ENCODE measurements at regions not wholly inside any gene's neighbourhood (a gene's known extent, or its start where the extent isn't known, plus 50 kb on each side); places are given as distances from the start of the nearest gene placed in this dataset.
"Not testable (repeated sequence)": the region's sequence is repeated elsewhere in the genome, so short reads cannot be mapped to it uniquely, and the experiment has no call there.

DNA sequence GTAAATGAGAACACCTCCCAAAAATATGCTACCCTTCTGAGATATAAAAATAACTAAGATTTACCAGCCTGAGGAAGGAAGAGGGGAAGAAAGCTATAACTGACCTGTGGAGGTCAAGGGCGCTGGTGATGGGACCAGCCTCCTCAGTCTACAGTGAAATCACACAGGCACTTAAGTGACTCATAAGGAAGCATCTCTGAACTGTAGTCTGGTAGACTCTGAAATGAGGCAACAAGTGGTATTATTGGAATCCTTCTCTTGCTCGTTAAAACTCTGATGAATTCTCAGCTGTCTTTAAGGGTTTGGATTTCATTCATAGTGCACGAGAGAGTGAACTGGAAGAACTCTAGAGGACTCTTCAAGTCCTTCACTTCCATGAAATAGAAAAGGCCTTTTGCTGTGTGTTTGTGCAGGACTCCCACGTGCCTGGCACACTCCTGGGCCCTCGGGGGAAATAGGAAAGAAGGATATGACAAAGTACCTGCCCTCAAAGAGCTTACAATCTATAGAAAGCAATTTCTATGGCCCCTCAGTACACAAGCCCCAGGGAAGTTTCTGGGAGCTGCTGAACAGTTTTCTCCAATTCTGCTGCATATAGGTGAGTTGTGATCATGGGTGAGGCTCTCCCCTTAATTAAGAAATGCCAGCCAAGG lies 231.8 kb upstream of the RREB1 start:
- peak; percentile 93 for DNase-seq (ENCODE audit: low read depth)
- TF ChIP-seq, protein P1, sequence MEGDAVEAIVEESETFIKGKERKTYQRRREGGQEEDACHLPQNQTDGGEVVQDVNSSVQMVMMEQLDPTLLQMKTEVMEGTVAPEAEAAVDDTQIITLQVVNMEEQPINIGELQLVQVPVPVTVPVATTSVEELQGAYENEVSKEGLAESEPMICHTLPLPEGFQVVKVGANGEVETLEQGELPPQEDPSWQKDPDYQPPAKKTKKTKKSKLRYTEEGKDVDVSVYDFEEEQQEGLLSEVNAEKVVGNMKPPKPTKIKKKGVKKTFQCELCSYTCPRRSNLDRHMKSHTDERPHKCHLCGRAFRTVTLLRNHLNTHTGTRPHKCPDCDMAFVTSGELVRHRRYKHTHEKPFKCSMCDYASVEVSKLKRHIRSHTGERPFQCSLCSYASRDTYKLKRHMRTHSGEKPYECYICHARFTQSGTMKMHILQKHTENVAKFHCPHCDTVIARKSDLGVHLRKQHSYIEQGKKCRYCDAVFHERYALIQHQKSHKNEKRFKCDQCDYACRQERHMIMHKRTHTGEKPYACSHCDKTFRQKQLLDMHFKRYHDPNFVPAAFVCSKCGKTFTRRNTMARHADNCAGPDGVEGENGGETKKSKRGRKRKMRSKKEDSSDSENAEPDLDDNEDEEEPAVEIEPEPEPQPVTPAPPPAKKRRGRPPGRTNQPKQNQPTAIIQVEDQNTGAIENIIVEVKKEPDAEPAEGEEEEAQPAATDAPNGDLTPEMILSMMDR (IDR thresholded peaks at IDR 0.05; ENCODE audit: insufficient read depth, low read depth, low read length), result no peak
- no peak overlapping the region for H3K4me3 ChIP-seq (ENCODE audit: low read depth, low read length)

DNA sequence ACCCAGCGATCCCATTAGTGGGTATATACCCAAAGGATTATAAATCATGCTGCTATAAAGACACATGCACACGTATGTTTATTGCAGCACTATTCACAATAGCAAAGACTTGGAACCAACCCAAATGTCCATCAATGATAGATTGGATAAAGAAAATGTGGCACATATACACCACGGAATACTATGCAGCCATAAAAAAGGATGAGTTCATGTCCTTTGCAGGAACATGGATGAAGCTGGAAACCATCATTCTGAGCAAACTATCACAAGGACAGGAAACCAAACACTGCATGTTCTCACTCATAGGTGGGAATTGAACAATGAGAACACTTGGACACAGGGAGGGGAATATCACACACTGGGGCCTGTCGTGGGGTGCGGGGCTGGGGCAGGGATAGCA lies 230.0 kb upstream of the RREB1 start:
- not testable (repeated sequence) for H3K4me3 ChIP-seq (ENCODE audit: low read depth, low read length); DNase-seq (ENCODE audit: low read depth)

DNA sequence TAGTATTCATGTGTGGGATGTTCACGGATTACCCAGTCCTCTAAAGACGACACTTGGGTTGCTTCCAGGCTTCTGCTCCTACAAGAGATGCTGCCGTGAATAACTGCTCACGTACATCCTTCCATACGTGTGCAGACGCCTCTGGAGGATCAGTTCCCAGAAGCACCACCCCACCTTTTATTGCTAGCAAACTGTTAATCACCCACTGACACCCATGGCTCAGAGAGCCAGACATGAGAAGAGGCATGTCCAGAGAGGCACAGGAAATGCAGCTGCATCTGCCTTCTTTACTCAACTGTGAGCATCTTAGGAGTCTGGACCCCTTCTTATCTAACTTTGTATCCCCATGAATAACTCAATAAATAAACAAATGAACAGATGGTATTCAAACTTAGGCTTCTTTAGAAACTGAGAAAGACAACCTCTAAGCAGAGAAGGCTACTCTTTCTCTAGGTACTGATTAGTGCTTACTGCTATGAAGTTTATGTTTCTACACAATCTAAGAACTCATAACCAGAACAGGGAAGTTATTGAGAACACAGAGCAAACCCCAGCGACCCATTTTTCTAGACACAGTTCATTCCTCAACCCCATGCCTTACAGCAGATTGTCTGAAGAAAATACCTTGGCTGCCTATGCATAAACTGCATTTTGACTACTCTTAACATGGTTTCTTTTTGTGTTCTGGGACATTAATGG lies 228.7 kb upstream of the RREB1 start:
- H3K4me3 ChIP-seq (ENCODE audit: low read depth, low read length), result no peak overlapping the region
- TF ChIP-seq, protein P1 (IDR thresholded peaks at IDR 0.05; ENCODE audit: insufficient read depth, low read depth, low read length), result no peak
- DNase-seq (ENCODE audit: low read depth), result peak; percentile 85

DNA sequence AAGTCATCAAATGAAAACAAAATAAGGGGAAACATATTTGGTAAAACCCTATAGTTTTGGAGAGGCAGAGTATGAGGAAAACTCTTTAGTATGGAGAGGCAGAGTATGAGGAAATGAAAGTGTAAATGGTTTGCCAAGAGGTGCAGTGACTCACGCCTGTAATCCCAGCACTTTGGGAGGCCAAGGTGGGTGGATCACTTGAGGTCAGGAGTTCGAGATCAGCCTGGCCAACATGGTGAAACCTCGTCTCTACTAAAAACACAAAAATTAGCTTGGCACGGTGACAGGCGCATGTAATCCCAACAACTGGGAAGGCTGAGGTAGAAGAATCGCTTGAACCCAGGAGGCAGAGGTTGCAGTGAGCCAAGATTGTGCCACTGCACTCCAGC lies 228.2 kb upstream of the RREB1 start:
- peak; percentile 44 for DNase-seq (ENCODE audit: low read depth)
- H3K4me3 ChIP-seq (ENCODE audit: low read depth, low read length), result not testable (repeated sequence)

DNA sequence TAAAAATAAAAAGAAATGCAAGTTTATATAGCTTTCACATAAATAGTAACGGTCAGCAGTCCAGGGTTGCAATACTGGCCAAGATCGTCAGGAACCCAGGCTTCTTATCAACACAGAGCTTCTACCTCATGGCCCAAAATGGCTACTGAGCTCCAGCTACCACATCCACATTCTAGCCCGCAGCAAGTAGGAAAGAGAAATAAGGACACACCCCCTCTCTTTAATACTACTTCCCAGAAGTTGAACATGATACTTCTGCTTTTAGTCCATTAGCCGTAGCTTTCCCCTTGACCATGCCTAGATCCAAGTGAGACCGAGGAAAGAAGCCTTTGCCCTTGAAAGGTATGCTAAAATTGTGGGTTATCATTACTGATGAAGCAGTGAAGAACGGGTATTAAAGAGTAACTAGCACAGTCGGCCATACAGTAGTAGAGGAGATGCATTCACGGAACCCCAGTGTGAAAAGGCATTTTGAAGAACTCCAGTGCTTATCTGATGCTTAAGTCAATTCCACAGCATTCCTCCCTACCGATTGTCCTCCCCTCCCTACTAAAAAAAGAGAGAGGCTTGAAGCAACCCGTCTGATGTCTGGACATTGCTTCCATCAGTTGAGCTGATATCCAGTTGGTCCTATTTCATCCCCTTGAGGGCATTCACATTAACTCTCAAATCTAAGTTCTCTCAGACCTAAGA lies 226.9 kb upstream of the RREB1 start:
- no peak overlapping the region for H3K4me3 ChIP-seq (ENCODE audit: low read depth, low read length)
- TF ChIP-seq, protein P1 (IDR thresholded peaks at IDR 0.05; ENCODE audit: insufficient read depth, low read depth, low read length), result no peak
- no peak for DNase-seq (ENCODE audit: low read depth)

DNA sequence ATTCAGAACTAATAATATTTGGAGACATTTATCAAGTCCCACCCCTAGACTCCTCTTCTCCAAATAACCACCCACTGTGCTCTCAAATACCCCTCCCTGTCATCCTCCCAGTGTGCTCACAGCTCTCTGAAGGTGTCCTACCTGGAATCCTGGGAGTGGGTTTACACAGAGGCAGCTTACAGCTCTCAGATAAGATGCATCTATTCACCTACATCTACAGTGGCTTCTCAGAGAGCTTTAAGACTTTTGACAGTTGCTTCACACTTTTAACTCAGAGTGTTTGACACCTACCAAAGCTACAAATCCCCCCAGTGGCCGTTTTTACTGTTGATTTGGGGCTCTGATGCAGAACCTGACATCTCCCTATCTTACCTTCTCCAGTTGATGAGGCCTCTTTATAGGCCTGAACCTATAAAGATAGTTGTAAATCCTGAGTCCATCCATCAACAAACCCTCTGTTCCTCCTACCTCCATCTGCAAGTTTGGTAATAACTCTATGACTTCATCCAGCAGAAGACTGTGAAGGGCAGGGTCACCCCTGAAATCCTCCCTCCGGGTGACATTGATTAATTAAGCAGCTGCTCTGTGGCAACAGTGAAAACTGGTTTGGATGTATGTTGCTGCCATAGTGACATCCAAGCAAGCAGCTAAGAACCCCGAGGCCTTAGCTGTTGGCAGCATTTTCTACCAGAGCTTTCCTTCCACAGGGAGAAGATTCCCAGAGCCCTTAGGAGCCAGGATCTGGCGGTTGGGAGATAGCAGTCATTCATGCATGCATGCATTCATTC lies 226.1 kb upstream of the RREB1 start:
- DNase-seq (ENCODE audit: low read depth), result peak; percentile 21
- TF ChIP-seq, protein P1 (IDR thresholded peaks at IDR 0.05; ENCODE audit: insufficient read depth, low read depth, low read length), result no peak
- no peak overlapping the region for H3K4me3 ChIP-seq (ENCODE audit: low read depth, low read length)

DNA sequence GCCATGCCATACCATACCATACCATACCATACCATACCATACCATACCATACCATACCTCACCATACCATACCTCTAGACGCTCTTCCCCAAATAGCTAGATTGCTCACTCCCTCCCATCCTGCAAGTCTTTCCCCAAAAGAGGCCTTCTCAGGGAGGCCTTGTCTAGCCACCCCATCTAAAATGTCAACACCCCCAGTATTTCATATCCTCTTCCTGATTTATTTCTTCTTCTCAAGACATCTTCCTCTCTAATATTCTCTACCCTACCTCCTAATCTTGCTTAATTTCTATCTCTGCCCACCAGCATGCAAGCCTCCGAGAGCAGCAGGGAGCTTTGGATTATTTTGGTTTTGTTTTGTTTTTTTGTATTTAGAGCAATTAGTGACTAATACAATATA lies 225.2 kb upstream of the RREB1 start:
- TF ChIP-seq, protein P1 (IDR thresholded peaks at IDR 0.05; ENCODE audit: insufficient read depth, low read depth, low read length), result no peak
- DNase-seq (ENCODE audit: low read depth), result no peak
- H3K4me3 ChIP-seq (ENCODE audit: low read depth, low read length), result no peak overlapping the region

Data from fibroblast of villous mesenchyme (primary cell).